ENCODE measurements at regions not wholly inside any gene's neighbourhood (a gene's known extent, or its start where the extent isn't known, plus 50 kb on each side); places are given as distances from the start of the nearest gene placed in this dataset.

- no peak overlapping the region for H3K4me3 ChIP-seq
- no peak overlapping the region for H3K27ac ChIP-seq
- no peaks in the 10 kb centered on the region for H3K9me3 ChIP-seq
- TF ChIP-seq CTCF (IDR thresholded peaks at IDR 0.05): no peak
- no peaks in the 10 kb centered on the region for H3K27me3 ChIP-seq (replicated peaks; ENCODE audit: insufficient read depth)
- ATAC-seq (ENCODE audit: insufficient number of reproducible peaks, low FRiP score, low read depth) (no peak), DNase-seq (ENCODE audit: low spot score) (no peak)
- H3K4me1 ChIP-seq (ENCODE audit: control insufficient read depth in 1 of 2, low read depth in 2 of 2): no peaks in the 10 kb centered on the region
- no peaks in the 10 kb centered on the region for H3K36me3 ChIP-seq
Observed at GRCh38 chr3:54033761-54034160, 88.6 kb upstream of the CACNA2D3 start.

- Histone ChIP-seq H3K36me3 (no peaks in the 10 kb centered on the region), H3K27me3 (replicated peaks; ENCODE audit: insufficient read depth) (no peaks in the 10 kb centered on the region), H3K4me3 (no peak overlapping the region), H3K9me3 (no peaks in the 10 kb centered on the region), H3K27ac (no peak overlapping the region), H3K4me1 (ENCODE audit: control insufficient read depth in 1 of 2, low read depth in 2 of 2) (no peaks in the 10 kb centered on the region)
- DNase-seq (ENCODE audit: low spot score) (no peak), ATAC-seq (ENCODE audit: insufficient number of reproducible peaks, low FRiP score, low read depth) (no peak)
- TF ChIP-seq CTCF (IDR thresholded peaks at IDR 0.05): no peak
Observed at GRCh38 chr3:54032598-54032997, 89.8 kb upstream of the CACNA2D3 start.

- Histone ChIP-seq H3K27me3 (replicated peaks; ENCODE audit: insufficient read depth) (no peaks in the 10 kb centered on the region), H3K4me3 (no peak overlapping the region), H3K4me1 (ENCODE audit: control insufficient read depth in 1 of 2, low read depth in 2 of 2) (peaks cover 0 to 12% of the 10 kb centered on the region in 2 donors), H3K9me3 (no peaks in the 10 kb centered on the region), H3K36me3 (no peaks in the 10 kb centered on the region), H3K27ac (no peak overlapping the region)
- TF ChIP-seq CTCF (IDR thresholded peaks at IDR 0.05): no peak
- DNase-seq (ENCODE audit: low spot score): no peak
- ATAC-seq (ENCODE audit: insufficient number of reproducible peaks, low FRiP score, low read depth): no peak
Observed at GRCh38 chr3:54028372-54028771, 94.0 kb upstream of the CACNA2D3 start.

GRCh38 chr3:54026543-54026942, 95.8 kb upstream of the CACNA2D3 start:
- Histone ChIP-seq H3K27me3 (replicated peaks; ENCODE audit: insufficient read depth) (no peaks in the 10 kb centered on the region), H3K9me3 (no peaks in the 10 kb centered on the region), H3K4me3 (no peak overlapping the region), H3K4me1 (ENCODE audit: control insufficient read depth in 1 of 2, low read depth in 2 of 2) (peaks cover 0 to 12% of the 10 kb centered on the region in 2 donors), H3K36me3 (no peaks in the 10 kb centered on the region), H3K27ac (no peak overlapping the region)
- no peak for TF ChIP-seq CTCF (IDR thresholded peaks at IDR 0.05)
- DNase-seq (ENCODE audit: low spot score): no peak
- ATAC-seq (ENCODE audit: insufficient number of reproducible peaks, low FRiP score, low read depth): peak; percentile 28

- ATAC-seq (ENCODE audit: insufficient number of reproducible peaks, low FRiP score, low read depth) (no peak), DNase-seq (ENCODE audit: low spot score) (no peak)
- Histone ChIP-seq H3K4me3 (no peak overlapping the region), H3K4me1 (ENCODE audit: control insufficient read depth in 1 of 2, low read depth in 2 of 2) (peaks cover 0 to 2% of the 10 kb centered on the region in 2 donors), H3K9me3 (peaks cover 4% of the 10 kb centered on the region), H3K27me3 (replicated peaks; ENCODE audit: insufficient read depth) (no peaks in the 10 kb centered on the region), H3K36me3 (no peaks in the 10 kb centered on the region), H3K27ac (no peak overlapping the region)
- TF ChIP-seq CTCF (IDR thresholded peaks at IDR 0.05): no peak
Observed at GRCh38 chr3:54021071-54021470, 101.3 kb upstream of the CACNA2D3 start.
